K562 (cell line): ENCODE measurements at regions not wholly inside any gene's neighbourhood (a gene's known extent, or its start where the extent isn't known, plus 50 kb on each side); places are given as distances from the start of the nearest gene placed in this dataset.

Experiments
- CTCF ChIP-seq, 3 experiments: IDR thresholded peaks in 2 of 3; conservative IDR thresholded peaks in 1 of 3; 2 replicates each; pipeline ENCODE4 v1.5.1; 2011 to 2012; ENCODE audit warnings: low read length in 3 of 3, mild to moderate bottlenecking in 3 of 3, control low read depth in 2 of 3, improper control_type of control experiment in 1 of 3, inconsistent platforms in 1 of 3, low read depth in 1 of 3, mixed read lengths in 1 of 3, moderate library complexity in 1 of 3; ENCODE audit not compliant: insufficient read depth in 2 of 3
- ESRRA ChIP-seq: fragments of 450-650 bp; IDR thresholded peaks from 2 replicates; pipeline ENCODE4 v1.6.1; 2014; ENCODE audit warnings: low read depth, mild to moderate bottlenecking, moderate library complexity, borderline replicate concordance
- GTF2A2 ChIP-seq: IDR thresholded peaks from 2 replicates; pipeline ENCODE4 v1.6.1; 2016; ENCODE audit warnings: mild to moderate bottlenecking, missing genetic modification characterization, missing compliant biosample characterization
- HMGN3 ChIP-seq: IDR thresholded peaks from 2 replicates; pipeline ENCODE4 v1.6.1; 2011; ENCODE audit warnings: borderline replicate concordance, low read depth, mild to moderate bottlenecking, mixed read lengths, low read length; ENCODE audit not compliant: insufficient read length; ENCODE audit errors: extremely low read depth
- HMGXB4 ChIP-seq: sonication (generic); formaldehyde crosslinking; IDR thresholded peaks from 2 replicates; pipeline ENCODE4 v1.8.1; 2023; ENCODE audit warnings: mild to moderate bottlenecking, missing genetic modification reagents
- IRF9 ChIP-seq: fragments of 450-650 bp; IDR thresholded peaks from 2 replicates; pipeline ENCODE4 v1.6.1; 2016; ENCODE audit warnings: missing biosample characterization, missing genetic modification characterization
- PTRF ChIP-seq: fragments of 450-650 bp; IDR thresholded peaks from 2 replicates; pipeline ENCODE4 v1.6.1; 2016; ENCODE audit warnings: mild to moderate bottlenecking, missing genetic modification characterization, missing compliant biosample characterization
- STAT6 ChIP-seq: sonication (generic); formaldehyde crosslinking; IDR thresholded peaks from 2 replicates; pipeline ENCODE4 v1.8.1; 2023; ENCODE audit warnings: mild to moderate bottlenecking, missing genetic modification reagents
- TRIM25 ChIP-seq: fragments of 450-650 bp; IDR thresholded peaks from 2 replicates; pipeline ENCODE4 v1.7.0; 2016; ENCODE audit warnings: borderline replicate concordance
- ZHX1 ChIP-seq: fragments of 150-350 bp; conservative IDR thresholded peaks from 2 replicates; pipeline ENCODE4 v1.6.1; 2014; ENCODE audit warnings: low read length

GRCh38 chr6:27667657-27668441 is 194.9 kb upstream of the ZNF184 start (continued):
- TF ChIP-seq ZHX1 (no peak), IRF9 (tag) (no peak), TRIM25 (peak; percentile 51; the same call in 1 of the 2 replicates), HMGXB4 (CRISPR knock-in tag) (0 out of 2 replicates have a peak, but pooled peaks have one; percentile 52), GTF2A2 (no peak), STAT6 (CRISPR knock-in tag) (no peak), HMGN3 (no peak), CTCF (IDR thresholded peaks at IDR 0.05 in 2 of 3, conservative IDR thresholded peaks at IDR 0.05 in 1 of 3; ENCODE audit: insufficient read depth in 2 of 3, low read depth in 1 of 3, low read length in 3 of 3) (no peak), ESRRA (no peak), PTRF (no peak)
